ENCODE measurements at regions not wholly inside any gene's neighbourhood (a gene's known extent, or its start where the extent isn't known, plus 50 kb on each side); places are given as distances from the start of the nearest gene placed in this dataset.

GRCh38 chr3:177521305-177521704 lies 324.0 kb upstream of the TBL1XR1 start:
- Histone ChIP-seq H3K9me3 (no peaks in the 10 kb centered on the region), H3K4me1 (peaks cover 7 to 45% (median 9%) of the 10 kb centered on the region in 3 donors), H3K4me3 (no peak overlapping the region), H3K27ac (peak overlapping the region in 1 of 4 donors; percentile 40), H3K36me3 (no peaks in the 10 kb centered on the region), H3K27me3 (no peaks in the 10 kb centered on the region)
- intact Hi-C loops (cut with DNase I): no loop called here
- no peak for DNase-seq
- TF ChIP-seq CTCF (IDR thresholded peaks at IDR 0.05) (peak in 5 of 6 experiments; percentile 12 to 80 (median 59)), POLR2A (IDR thresholded peaks at IDR 0.05) (no peak)
- 55 to 84% methylated on average over 8 of the region's 8 CpGs for WGBS, 2 donors

GRCh38 chr3:177522051-177522450 lies 324.8 kb upstream of the TBL1XR1 start:
- WGBS, 2 donors: 87 to 95% methylated on average over 4 of the region's 4 CpGs

GRCh38 chr3:177523067-177523675 lies 325.9 kb upstream of the TBL1XR1 start:
- H3K27ac ChIP-seq: peak overlapping the region in 2 of 4 donors; percentile 31 to 37
- H3K4me1 ChIP-seq: peaks cover 5 to 51% (median 9%) of the 10 kb centered on the region in 3 donors
- no peaks in the 10 kb centered on the region for H3K27me3 ChIP-seq
- no peak overlapping the region for H3K4me3 ChIP-seq
- H3K9me3 ChIP-seq: no peaks in the 10 kb centered on the region
- intact Hi-C loops (cut with DNase I): no loop called here
- H3K36me3 ChIP-seq: no peaks in the 10 kb centered on the region
- TF ChIP-seq POLR2A (IDR thresholded peaks at IDR 0.05) (no peak), CTCF (IDR thresholded peaks at IDR 0.05) (no peak)
- WGBS, 2 donors: 55 to 65% methylated on average over 3 of the region's 3 CpGs
- DNase-seq: no peak

More at GRCh38 chr3:177522051-177522450, 324.8 kb upstream of the TBL1XR1 start:
- Histone ChIP-seq H3K27ac (peak overlapping the region in 1 of 4 donors; percentile 40), H3K4me1 (peaks cover 5 to 43% (median 9%) of the 10 kb centered on the region in 3 donors), H3K9me3 (no peaks in the 10 kb centered on the region), H3K27me3 (no peaks in the 10 kb centered on the region), H3K36me3 (no peaks in the 10 kb centered on the region), H3K4me3 (no peak overlapping the region)
- no peak for DNase-seq
- no peak for TF ChIP-seq CTCF (IDR thresholded peaks at IDR 0.05)
- TF ChIP-seq POLR2A (IDR thresholded peaks at IDR 0.05): no peak
- intact Hi-C loops (cut with DNase I): no loop called here

- Histone ChIP-seq H3K27ac (peak overlapping the region in 2 of 4 donors; percentile 31 to 36), H3K27me3 (no peaks in the 10 kb centered on the region), H3K36me3 (no peaks in the 10 kb centered on the region), H3K4me1 (peaks cover 5 to 59% (median 9%) of the 10 kb centered on the region in 3 donors), H3K9me3 (no peaks in the 10 kb centered on the region), H3K4me3 (no peak overlapping the region)
- intact Hi-C loops (cut with DNase I): no loop called here
- WGBS, 2 donors: 53 to 58% methylated on average over 4 of the region's 4 CpGs
- DNase-seq: no peak
- no peak for TF ChIP-seq CTCF (IDR thresholded peaks at IDR 0.05)
- TF ChIP-seq POLR2A (IDR thresholded peaks at IDR 0.05): no peak
These were observed 326.7 kb upstream of the TBL1XR1 start for GRCh38 chr3:177523872-177524438.

- intact Hi-C loops (cut with DNase I): no loop called here
- WGBS, 2 donors: 86 to 100% methylated on average over 4 of the region's 4 CpGs
These were observed 327.5 kb upstream of the TBL1XR1 start for GRCh38 chr3:177524742-177525141.

More at GRCh38 chr3:177524742-177525141, 327.5 kb upstream of the TBL1XR1 start:
- H3K36me3 ChIP-seq: no peaks in the 10 kb centered on the region
- TF ChIP-seq CTCF (IDR thresholded peaks at IDR 0.05) (no peak), POLR2A (IDR thresholded peaks at IDR 0.05) (no peak)
- peak overlapping the region in 1 of 4 donors; percentile 36 for H3K27ac ChIP-seq
- no peak overlapping the region for H3K4me3 ChIP-seq
- DNase-seq: no peak
- peaks cover 5 to 62% (median 9%) of the 10 kb centered on the region in 3 donors for H3K4me1 ChIP-seq
- H3K9me3 ChIP-seq: no peaks in the 10 kb centered on the region
- H3K27me3 ChIP-seq: no peaks in the 10 kb centered on the region
